ENCODE measurements at regions not wholly inside any gene's neighbourhood (a gene's known extent, or its start where the extent isn't known, plus 50 kb on each side); places are given as distances from the start of the nearest gene placed in this dataset.

- H3K27ac ChIP-seq (ENCODE audit: low read depth in 2 of 2, low read length in 1 of 2), result no peak overlapping the region
- H3K4me1 ChIP-seq (ENCODE audit: control insufficient read depth in 2 of 2, insufficient read depth in 2 of 2, low read length in 1 of 2), result no peaks in the 10 kb centered on the region
- no peaks in the 10 kb centered on the region for H3K27me3 ChIP-seq (ENCODE audit: control insufficient read depth in 1 of 2, insufficient read depth in 2 of 2, low read length in 2 of 2)
- H3K36me3 ChIP-seq (ENCODE audit: control insufficient read depth in 2 of 2, insufficient read depth in 2 of 2, low read length in 1 of 2), result no peaks in the 10 kb centered on the region
- H3K4me3 ChIP-seq (ENCODE audit: low read depth in 1 of 2, low read length in 2 of 2), result no peak overlapping the region
- H3K9me3 ChIP-seq (ENCODE audit: control insufficient read depth in 2 of 2, insufficient read depth in 1 of 2, low read depth in 1 of 2, low read length in 1 of 2), result peaks cover 0 to 5% of the 10 kb centered on the region in 2 donors
- 55 to 79% methylated on average over 2 of the region's 2 CpGs for WGBS, 2 donors
Observed at GRCh38 chr9:82342046-82342445, 353.5 kb downstream of the SPATA31D1 start.

- no peak overlapping the region for H3K4me3 ChIP-seq (ENCODE audit: low read depth in 1 of 2, low read length in 2 of 2)
- peaks cover 0 to 5% of the 10 kb centered on the region in 2 donors for H3K9me3 ChIP-seq (ENCODE audit: control insufficient read depth in 2 of 2, insufficient read depth in 1 of 2, low read depth in 1 of 2, low read length in 1 of 2)
- H3K36me3 ChIP-seq (ENCODE audit: control insufficient read depth in 2 of 2, insufficient read depth in 2 of 2, low read length in 1 of 2), result no peaks in the 10 kb centered on the region
- 63 to 74% methylated on average over 2 of the region's 2 CpGs for WGBS, 2 donors
- H3K27me3 ChIP-seq (ENCODE audit: control insufficient read depth in 1 of 2, insufficient read depth in 2 of 2, low read length in 2 of 2), result no peaks in the 10 kb centered on the region
- no peaks in the 10 kb centered on the region for H3K4me1 ChIP-seq (ENCODE audit: control insufficient read depth in 2 of 2, insufficient read depth in 2 of 2, low read length in 1 of 2)
- H3K27ac ChIP-seq (ENCODE audit: low read depth in 2 of 2, low read length in 1 of 2), result no peak overlapping the region
Observed at GRCh38 chr9:82346040-82346439, 357.5 kb downstream of the SPATA31D1 start.

GRCh38 chr9:82353631-82354278, 365.2 kb downstream of the SPATA31D1 start:
- no peaks in the 10 kb centered on the region for H3K9me3 ChIP-seq (ENCODE audit: control insufficient read depth in 2 of 2, insufficient read depth in 1 of 2, low read depth in 1 of 2, low read length in 1 of 2)
- H3K4me3 ChIP-seq (ENCODE audit: low read depth in 1 of 2, low read length in 2 of 2), result no peak overlapping the region
- H3K36me3 ChIP-seq (ENCODE audit: control insufficient read depth in 2 of 2, insufficient read depth in 2 of 2, low read length in 1 of 2), result no peaks in the 10 kb centered on the region
- no peaks in the 10 kb centered on the region for H3K27me3 ChIP-seq (ENCODE audit: control insufficient read depth in 1 of 2, insufficient read depth in 2 of 2, low read length in 2 of 2)
- WGBS, 2 donors, result 69 to 74% methylated on average over 7 of the region's 7 CpGs
- H3K4me1 ChIP-seq (ENCODE audit: control insufficient read depth in 2 of 2, insufficient read depth in 2 of 2, low read length in 1 of 2), result no peaks in the 10 kb centered on the region
- H3K27ac ChIP-seq (ENCODE audit: low read depth in 2 of 2, low read length in 1 of 2), result no peak overlapping the region

- no peaks in the 10 kb centered on the region for H3K4me1 ChIP-seq (ENCODE audit: control insufficient read depth in 2 of 2, insufficient read depth in 2 of 2, low read length in 1 of 2)
- 47 to 55% methylated on average over 2 of the region's 2 CpGs for WGBS, 2 donors
- H3K27me3 ChIP-seq (ENCODE audit: control insufficient read depth in 1 of 2, insufficient read depth in 2 of 2, low read length in 2 of 2), result no peaks in the 10 kb centered on the region
- no peaks in the 10 kb centered on the region for H3K9me3 ChIP-seq (ENCODE audit: control insufficient read depth in 2 of 2, insufficient read depth in 1 of 2, low read depth in 1 of 2, low read length in 1 of 2)
- H3K27ac ChIP-seq (ENCODE audit: low read depth in 2 of 2, low read length in 1 of 2), result no peak overlapping the region
- H3K4me3 ChIP-seq (ENCODE audit: low read depth in 1 of 2, low read length in 2 of 2), result no peak overlapping the region
- H3K36me3 ChIP-seq (ENCODE audit: control insufficient read depth in 2 of 2, insufficient read depth in 2 of 2, low read length in 1 of 2), result no peaks in the 10 kb centered on the region
Observed at GRCh38 chr9:82354279-82354659, 365.7 kb downstream of the SPATA31D1 start.

GRCh38 chr9:82356131-82356530, 367.6 kb downstream of the SPATA31D1 start:
- H3K4me3 ChIP-seq (ENCODE audit: low read depth in 1 of 2, low read length in 2 of 2), result no peak overlapping the region
- H3K4me1 ChIP-seq (ENCODE audit: control insufficient read depth in 2 of 2, insufficient read depth in 2 of 2, low read length in 1 of 2), result no peaks in the 10 kb centered on the region
- 73 to 77% methylated on average over 2 of the region's 2 CpGs for WGBS, 2 donors
- H3K27me3 ChIP-seq (ENCODE audit: control insufficient read depth in 1 of 2, insufficient read depth in 2 of 2, low read length in 2 of 2), result no peaks in the 10 kb centered on the region
- H3K36me3 ChIP-seq (ENCODE audit: control insufficient read depth in 2 of 2, insufficient read depth in 2 of 2, low read length in 1 of 2), result no peaks in the 10 kb centered on the region
- H3K9me3 ChIP-seq (ENCODE audit: control insufficient read depth in 2 of 2, insufficient read depth in 1 of 2, low read depth in 1 of 2, low read length in 1 of 2), result no peaks in the 10 kb centered on the region
- no peak overlapping the region for H3K27ac ChIP-seq (ENCODE audit: low read depth in 2 of 2, low read length in 1 of 2)

GRCh38 chr9:82356871-82357270, 368.3 kb downstream of the SPATA31D1 start:
- 66 to 83% methylated on average over 2 of the region's 2 CpGs for WGBS, 2 donors
- Histone ChIP-seq H3K36me3 (ENCODE audit: control insufficient read depth in 2 of 2, insufficient read depth in 2 of 2, low read length in 1 of 2) (no peaks in the 10 kb centered on the region), H3K27me3 (ENCODE audit: control insufficient read depth in 1 of 2, insufficient read depth in 2 of 2, low read length in 2 of 2) (no peaks in the 10 kb centered on the region), H3K9me3 (ENCODE audit: control insufficient read depth in 2 of 2, insufficient read depth in 1 of 2, low read depth in 1 of 2, low read length in 1 of 2) (no peaks in the 10 kb centered on the region), H3K27ac (ENCODE audit: low read depth in 2 of 2, low read length in 1 of 2) (no peak overlapping the region), H3K4me1 (ENCODE audit: control insufficient read depth in 2 of 2, insufficient read depth in 2 of 2, low read length in 1 of 2) (no peaks in the 10 kb centered on the region), H3K4me3 (ENCODE audit: low read depth in 1 of 2, low read length in 2 of 2) (no peak overlapping the region)

GRCh38 chr9:82363198-82363597, 374.6 kb downstream of the SPATA31D1 start:
- no peaks in the 10 kb centered on the region for H3K4me1 ChIP-seq (ENCODE audit: control insufficient read depth in 2 of 2, insufficient read depth in 2 of 2, low read length in 1 of 2)
- no peak overlapping the region for H3K27ac ChIP-seq (ENCODE audit: low read depth in 2 of 2, low read length in 1 of 2)
- 55 to 59% methylated on average over 5 of the region's 5 CpGs for WGBS, 2 donors
- no peaks in the 10 kb centered on the region for H3K9me3 ChIP-seq (ENCODE audit: control insufficient read depth in 2 of 2, insufficient read depth in 1 of 2, low read depth in 1 of 2, low read length in 1 of 2)
- no peaks in the 10 kb centered on the region for H3K36me3 ChIP-seq (ENCODE audit: control insufficient read depth in 2 of 2, insufficient read depth in 2 of 2, low read length in 1 of 2)
- no peaks in the 10 kb centered on the region for H3K27me3 ChIP-seq (ENCODE audit: control insufficient read depth in 1 of 2, insufficient read depth in 2 of 2, low read length in 2 of 2)
- H3K4me3 ChIP-seq (ENCODE audit: low read depth in 1 of 2, low read length in 2 of 2), result no peak overlapping the region

- Histone ChIP-seq H3K4me1 (ENCODE audit: control insufficient read depth in 2 of 2, insufficient read depth in 2 of 2, low read length in 1 of 2) (no peaks in the 10 kb centered on the region), H3K27me3 (ENCODE audit: control insufficient read depth in 1 of 2, insufficient read depth in 2 of 2, low read length in 2 of 2) (no peaks in the 10 kb centered on the region), H3K36me3 (ENCODE audit: control insufficient read depth in 2 of 2, insufficient read depth in 2 of 2, low read length in 1 of 2) (no peaks in the 10 kb centered on the region), H3K27ac (ENCODE audit: low read depth in 2 of 2, low read length in 1 of 2) (no peak overlapping the region), H3K9me3 (ENCODE audit: control insufficient read depth in 2 of 2, insufficient read depth in 1 of 2, low read depth in 1 of 2, low read length in 1 of 2) (no peaks in the 10 kb centered on the region), H3K4me3 (ENCODE audit: low read depth in 1 of 2, low read length in 2 of 2) (no peak overlapping the region)
- 65 to 66% methylated on average over 5 of the region's 5 CpGs for WGBS, 2 donors
Observed at GRCh38 chr9:82363682-82364081, 375.1 kb downstream of the SPATA31D1 start.

- Histone ChIP-seq H3K9me3 (ENCODE audit: control insufficient read depth in 2 of 2, insufficient read depth in 1 of 2, low read depth in 1 of 2, low read length in 1 of 2) (no peaks in the 10 kb centered on the region), H3K4me3 (ENCODE audit: low read depth in 1 of 2, low read length in 2 of 2) (no peak overlapping the region)
- 63 to 75% methylated on average over 2 of the region's 2 CpGs for WGBS, 2 donors
Observed at GRCh38 chr9:82367016-82367415, 378.4 kb downstream of the SPATA31D1 start.

GRCh38 chr9:82367929-82368328, 379.4 kb downstream of the SPATA31D1 start:
- H3K4me3 ChIP-seq (ENCODE audit: low read depth in 1 of 2, low read length in 2 of 2), result no peak overlapping the region
- WGBS, 2 donors, result 87 to 93% methylated on average over 1 of the region's 1 CpG
- no peaks in the 10 kb centered on the region for H3K27me3 ChIP-seq (ENCODE audit: control insufficient read depth in 1 of 2, insufficient read depth in 2 of 2, low read length in 2 of 2)
- H3K36me3 ChIP-seq (ENCODE audit: control insufficient read depth in 2 of 2, insufficient read depth in 2 of 2, low read length in 1 of 2), result no peaks in the 10 kb centered on the region
- H3K9me3 ChIP-seq (ENCODE audit: control insufficient read depth in 2 of 2, insufficient read depth in 1 of 2, low read depth in 1 of 2, low read length in 1 of 2), result no peaks in the 10 kb centered on the region
- no peak overlapping the region for H3K27ac ChIP-seq (ENCODE audit: low read depth in 2 of 2, low read length in 1 of 2)
- no peaks in the 10 kb centered on the region for H3K4me1 ChIP-seq (ENCODE audit: control insufficient read depth in 2 of 2, insufficient read depth in 2 of 2, low read length in 1 of 2)

More at GRCh38 chr9:82367016-82367415, 378.4 kb downstream of the SPATA31D1 start:
- Histone ChIP-seq H3K27ac (ENCODE audit: low read depth in 2 of 2, low read length in 1 of 2) (no peak overlapping the region), H3K36me3 (ENCODE audit: control insufficient read depth in 2 of 2, insufficient read depth in 2 of 2, low read length in 1 of 2) (no peaks in the 10 kb centered on the region), H3K4me1 (ENCODE audit: control insufficient read depth in 2 of 2, insufficient read depth in 2 of 2, low read length in 1 of 2) (no peaks in the 10 kb centered on the region), H3K27me3 (ENCODE audit: control insufficient read depth in 1 of 2, insufficient read depth in 2 of 2, low read length in 2 of 2) (no peaks in the 10 kb centered on the region)
